OCI-LY3 (cell line): ENCODE measurements at regions not wholly inside any gene's neighbourhood (a gene's known extent, or its start where the extent isn't known, plus 50 kb on each side); places are given as distances from the start of the nearest gene placed in this dataset.

Experiments
- CTCF ChIP-seq: fragments of 200-600, 300-600 bp; sonication (generic); IDR thresholded peaks from 2 replicates; pipeline ENCODE4 v1.5.1; 2014; ENCODE audit warnings: antibody characterized with exemption, low read length, low read depth
- EZH2phosphoT487 ChIP-seq: fragments of 200-600 bp; shearing (Covaris generic); IDR thresholded peaks from 2 replicates; pipeline ENCODE4 v1.6.1; 2018; ENCODE audit warnings: antibody characterized with exemption, mixed run types, low read depth

GRCh38 chr9:80004714-80005113 lies 432.9 kb downstream of the TLE4 start:
- TF ChIP-seq CTCF (no peak), EZH2phosphoT487 (no peak)
